Epidermal melanocyte (primary cell): ENCODE measurements at regions not wholly inside any gene's neighbourhood (a gene's known extent, or its start where the extent isn't known, plus 50 kb on each side); places are given as distances from the start of the nearest gene placed in this dataset.
"Not testable (repeated sequence)": the region's sequence is repeated elsewhere in the genome, so short reads cannot be mapped to it uniquely, and the experiment has no call there.

Source experiments
- DNase-seq: peaks from one replicate; pipeline ENCODE4 v3.0.0; 2011; ENCODE audit warnings: low spot score; ENCODE audit not compliant: insufficient read length

DNA sequence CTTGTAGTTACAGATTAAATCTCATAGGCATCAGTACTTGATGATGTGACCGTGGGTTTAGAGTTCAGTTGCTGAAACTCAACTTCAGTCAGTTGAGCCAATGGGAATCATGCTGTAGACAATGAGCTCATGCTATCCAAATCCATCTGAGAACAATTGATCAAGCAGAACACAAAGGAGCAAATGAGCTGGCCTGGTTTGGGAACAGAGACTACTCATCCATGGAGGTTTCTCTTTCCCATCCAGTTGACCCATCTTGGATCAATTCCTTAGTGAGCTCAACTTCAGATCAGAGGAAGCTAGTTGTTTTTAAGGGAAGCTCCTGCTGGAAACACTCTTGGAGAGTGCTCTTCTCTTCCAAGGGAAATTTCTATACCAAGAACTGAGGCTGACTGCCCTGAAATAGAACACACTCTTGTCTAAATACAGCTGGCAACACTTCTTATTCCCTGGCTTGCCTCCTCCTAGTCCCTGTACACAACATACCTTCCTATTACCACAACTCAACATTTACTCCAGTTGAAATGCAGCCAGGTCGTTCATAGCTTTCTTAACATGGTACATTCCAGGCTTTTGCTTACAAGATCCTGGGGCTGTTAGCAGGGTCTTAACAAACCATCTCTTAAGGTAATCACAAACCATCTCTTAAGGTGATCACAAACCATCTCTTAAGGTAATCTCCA, 203.9 kb upstream of the PRDM1 start:
- DNase-seq = no peak

DNA sequence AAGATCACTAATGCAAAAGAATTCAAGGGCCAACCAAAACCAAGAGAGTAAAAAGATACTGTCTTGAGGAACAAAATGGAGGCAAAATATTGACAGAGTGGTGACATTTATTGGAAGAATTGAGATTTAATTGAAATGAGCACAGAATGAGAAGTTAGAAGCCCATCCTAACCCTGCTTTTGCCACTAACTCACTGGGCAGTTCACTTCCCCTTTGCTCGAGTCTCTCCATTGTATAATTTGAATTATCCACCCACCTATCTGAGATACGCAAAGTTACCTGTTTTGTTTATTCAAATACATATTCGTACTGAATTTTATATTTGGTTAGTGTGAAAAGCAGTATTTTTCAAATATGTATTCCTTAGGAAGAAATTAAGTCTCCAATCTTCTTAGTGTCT, 204.5 kb upstream of the PRDM1 start:
- no peak for DNase-seq

DNA sequence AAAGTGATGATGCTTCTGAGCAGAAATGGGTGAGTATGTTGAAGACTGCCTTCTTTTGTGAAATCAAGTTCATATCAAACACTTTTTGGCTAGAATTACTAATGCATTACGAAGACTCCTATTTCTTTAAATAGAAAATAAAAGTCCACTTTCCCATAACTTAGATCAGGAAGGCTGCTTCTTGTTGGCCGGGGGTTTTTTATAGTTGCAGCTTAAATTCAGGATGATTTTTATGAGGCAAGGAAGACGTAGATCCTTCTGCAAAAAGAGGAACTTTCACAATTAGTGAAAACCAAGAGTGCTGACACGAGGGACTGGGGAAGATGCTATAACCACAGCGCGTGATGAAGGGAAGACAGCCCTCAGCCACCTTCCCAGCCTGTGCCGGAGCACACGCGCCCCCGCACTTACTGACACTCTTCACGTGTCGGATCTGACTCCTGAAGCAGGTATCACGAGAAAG, 206.1 kb upstream of the PRDM1 start:
- DNase-seq = no peak

DNA sequence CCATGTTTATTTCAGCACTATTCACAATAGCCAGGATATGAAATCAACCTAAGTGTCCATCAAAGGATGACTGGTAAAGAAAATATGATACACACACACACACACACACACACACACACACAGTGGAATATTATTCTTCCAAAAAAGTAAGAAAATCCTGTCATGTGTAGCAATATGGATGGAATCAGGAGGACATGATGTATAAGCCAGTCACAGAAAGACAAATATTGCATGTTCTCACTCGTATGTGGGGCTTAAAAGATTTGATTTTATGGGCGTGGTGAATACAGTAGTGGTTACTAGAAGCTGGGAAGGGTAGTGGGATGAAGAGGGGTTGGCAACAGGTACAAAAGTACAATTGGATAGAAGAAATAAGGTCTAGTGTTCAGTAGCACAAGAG, 207.0 kb upstream of the PRDM1 start:
- no peak for DNase-seq

DNA sequence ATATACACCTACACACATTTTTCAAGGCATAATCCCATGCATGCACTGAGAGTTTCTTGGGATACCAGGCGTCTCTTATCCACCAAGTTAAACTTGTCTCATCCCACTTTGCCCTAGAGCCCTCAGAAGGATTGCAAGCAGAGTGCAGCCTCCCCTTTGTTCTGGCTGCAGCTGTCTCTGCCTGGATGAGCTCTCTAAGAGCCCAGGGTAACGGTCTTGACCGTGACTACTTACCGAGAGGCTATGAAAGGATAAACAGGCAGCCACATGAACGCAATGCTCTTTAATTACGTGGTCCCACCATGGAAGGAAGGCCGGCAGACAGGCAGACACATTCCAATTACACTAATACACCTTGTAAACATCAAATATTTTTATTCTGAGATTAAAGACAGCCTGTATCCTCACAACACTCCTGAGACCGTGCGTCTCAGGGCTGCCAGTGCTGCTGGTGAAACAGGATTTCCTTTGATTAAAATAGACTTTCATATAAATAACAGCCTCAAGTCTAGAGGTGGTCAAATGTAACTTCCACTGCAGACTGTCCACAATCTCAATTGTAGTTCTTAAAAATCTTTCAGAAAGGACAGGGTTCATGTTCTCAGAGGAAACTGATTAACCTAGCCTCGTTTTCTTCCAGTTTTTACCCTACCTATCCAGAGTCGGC, 210.0 kb upstream of the PRDM1 start:
- DNase-seq = no peak

DNA sequence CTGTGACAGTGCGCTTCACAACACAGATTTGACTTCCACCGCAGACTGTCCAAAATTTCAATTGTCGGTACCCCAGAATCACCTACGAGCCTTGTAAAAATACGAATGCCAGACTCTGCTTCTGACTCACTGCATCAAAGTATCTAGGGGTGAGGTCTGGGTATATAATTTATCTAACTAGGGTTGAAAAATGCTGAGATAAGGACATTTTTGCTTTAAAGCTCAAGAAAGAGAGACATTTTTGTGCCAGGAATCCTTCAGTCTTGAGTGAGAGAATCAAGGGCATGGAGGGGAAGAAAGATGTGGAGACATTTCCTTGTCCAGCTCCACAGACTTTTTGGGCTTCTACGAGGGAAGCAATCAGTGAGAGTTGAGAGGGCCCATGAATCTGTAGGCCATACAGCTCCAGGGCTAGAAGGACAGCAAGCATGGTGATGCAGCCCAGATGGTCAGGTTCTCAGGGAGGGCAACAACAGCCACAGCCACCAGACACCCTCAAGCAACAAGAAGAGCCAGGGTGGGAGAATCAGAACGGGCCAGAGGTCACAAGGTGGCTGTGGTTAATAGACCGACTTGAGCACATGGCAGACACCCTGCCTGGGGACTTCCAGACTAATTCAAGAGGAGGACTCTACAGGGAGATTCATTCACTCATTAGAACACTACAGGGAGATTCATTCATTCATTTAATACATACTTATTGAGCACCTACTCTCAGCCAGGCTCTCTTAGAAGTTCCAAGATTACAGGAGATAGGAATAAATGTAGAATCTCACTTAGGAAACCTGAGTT, 211.1 kb upstream of the PRDM1 start:
- DNase-seq = no peak

DNA sequence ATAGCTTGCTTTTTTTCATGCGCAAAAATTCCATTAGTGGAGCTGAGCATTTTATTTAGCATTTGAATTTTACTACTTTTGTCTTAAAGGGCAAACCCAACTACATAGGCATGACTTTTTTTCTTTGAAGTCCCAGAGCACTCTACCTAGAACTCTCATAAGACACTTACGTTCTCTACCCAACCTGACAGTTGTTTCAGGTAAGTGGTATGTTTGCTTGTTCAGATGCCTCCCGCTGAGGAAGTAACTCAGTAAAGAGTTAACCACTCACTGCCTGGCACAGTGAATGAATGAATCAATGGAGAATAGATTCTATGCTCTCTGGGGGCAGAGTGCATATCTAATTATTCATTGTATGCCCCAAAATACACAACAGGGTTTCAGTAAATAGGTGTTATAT, 212.3 kb upstream of the PRDM1 start:
- DNase-seq = no peak

DNA sequence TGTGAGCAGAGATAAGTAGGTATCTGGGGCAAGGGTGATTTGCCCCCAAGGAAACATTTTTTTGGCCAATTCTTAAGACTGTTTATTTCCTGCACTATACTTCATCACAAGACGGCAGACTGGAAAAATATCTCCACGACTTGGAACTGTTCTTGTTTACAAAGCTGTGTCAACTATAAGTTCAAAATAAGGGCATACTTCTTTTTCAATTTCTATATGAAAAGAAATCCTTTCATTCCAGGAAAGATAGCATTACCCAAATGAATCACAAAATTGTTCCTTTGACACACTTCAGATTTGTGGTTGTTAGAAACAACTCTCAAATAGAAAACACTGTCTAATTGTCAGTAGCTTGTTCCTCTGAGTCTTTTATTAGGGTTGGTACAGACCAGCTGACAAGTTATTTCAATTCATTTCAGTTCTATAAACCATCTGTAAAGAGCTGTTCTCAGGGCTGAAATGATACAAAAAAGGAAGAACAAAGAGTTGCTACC, 212.9 kb upstream of the PRDM1 start:
- DNase-seq = peak; percentile 37

DNA sequence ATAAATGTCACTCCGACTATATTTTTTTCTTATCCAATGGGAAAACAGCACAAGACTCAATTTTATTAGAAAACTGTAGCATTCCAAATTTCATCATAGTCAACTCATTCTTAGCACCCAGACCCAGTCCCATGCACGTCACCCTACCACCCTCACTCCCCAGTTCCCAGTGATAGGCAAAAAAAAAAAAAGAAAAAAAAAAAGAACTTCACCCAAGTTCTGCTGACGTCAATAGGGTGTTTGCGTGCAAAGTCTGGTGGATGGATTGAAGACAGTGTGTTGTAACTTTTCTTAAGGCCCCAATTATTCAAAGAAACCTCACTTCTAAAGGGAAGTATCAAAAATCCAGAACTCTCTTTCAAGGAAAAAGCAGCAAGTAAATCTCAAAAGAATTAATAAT, 213.9 kb upstream of the PRDM1 start:
- DNase-seq = no peak

DNA sequence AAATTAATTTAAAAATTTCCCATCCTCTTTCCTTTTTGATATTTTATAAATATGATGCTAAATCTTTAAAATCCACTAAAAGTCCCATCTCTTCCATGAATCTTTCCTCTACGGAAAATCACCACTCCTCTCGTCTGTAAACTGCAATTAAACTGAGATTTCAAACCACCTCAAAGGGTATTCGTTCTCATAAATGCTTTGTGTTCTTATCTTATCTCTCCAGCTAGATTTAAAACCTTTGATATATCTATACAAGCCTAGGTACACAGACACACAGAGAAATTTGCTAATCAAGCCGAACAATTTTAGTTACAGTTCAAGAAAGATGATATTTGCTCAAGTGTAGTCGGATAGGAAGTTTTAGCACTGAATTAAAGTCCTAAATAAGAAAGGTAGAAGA, 214.6 kb upstream of the PRDM1 start:
- DNase-seq = no peak

DNA sequence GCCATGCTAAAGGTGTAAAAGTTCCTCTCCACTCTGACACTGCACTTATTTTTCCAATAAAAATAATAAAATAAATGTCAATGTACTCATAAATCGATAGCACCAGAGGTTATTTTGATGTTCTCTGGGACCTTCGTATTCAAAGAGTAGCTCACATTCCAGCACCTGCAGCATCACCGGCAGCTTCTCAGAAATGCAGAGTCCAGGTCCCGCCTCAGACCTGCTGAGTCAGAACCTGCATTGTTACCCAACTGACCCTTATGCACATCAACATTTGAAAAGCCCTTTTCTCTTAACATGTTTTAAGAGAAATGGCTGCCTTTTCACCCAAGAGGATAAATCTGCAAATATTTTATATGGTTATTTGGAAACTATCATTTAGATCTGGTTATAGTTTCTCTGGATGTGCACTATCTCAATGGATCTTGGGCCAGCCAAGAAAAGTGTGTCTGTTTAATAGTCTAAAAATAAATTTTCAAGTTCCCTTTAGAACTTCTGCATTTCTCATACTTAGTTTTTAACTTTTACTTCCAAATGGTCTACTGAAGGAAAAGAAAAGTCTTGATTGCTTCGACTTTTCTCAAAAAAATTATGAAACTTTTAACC, 216.2 kb upstream of the PRDM1 start:
- DNase-seq = no peak

DNA sequence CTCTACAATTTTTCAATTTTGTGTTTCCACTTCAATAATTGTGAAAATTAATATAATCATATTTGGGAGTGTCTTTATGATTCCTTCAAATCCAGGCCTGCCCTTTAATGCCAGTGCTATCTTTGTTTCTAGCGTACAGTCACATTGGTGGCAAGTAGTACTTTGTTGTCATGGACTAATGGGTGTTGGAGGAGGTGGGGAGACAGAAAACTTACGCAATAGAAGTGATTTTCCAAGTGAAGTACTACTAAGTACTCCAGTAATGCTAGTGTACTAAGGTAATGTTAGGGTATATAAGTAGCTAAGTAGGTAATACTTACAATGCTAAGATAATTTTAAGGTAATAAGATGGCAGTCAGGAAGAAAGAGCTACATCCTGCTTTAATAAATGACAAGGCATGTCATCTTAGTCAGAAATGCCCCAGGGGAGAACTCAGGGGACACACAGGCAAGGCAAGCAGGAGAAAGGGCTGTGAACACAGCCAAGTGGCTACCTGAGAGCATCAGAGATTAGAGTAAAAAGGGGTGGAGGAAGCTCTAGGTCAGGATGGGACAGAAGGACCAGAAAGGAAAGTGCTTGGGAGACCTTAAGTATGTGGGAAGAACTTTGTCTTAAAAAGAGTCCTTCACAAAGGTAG, 217.2 kb upstream of the PRDM1 start:
- DNase-seq = no peak

DNA sequence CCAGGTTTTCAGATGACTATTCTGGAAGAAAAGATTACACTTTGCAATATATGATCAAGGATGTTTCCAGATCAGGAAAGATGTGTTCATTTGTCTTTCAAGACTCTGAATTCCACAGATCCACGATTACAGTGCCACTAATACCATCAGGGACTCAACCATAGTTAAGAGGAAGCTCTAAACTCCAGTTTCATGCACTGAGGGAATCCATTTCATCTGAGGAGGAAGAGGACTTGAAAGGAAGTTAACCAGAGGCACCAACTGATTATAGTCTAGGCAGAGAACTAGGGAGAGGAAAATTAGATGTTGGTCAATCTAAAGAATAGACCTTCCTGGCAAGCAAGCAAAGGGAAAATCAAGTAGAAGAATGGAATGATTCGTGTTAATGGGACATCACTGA, 218.3 kb upstream of the PRDM1 start:
- DNase-seq = no peak

DNA sequence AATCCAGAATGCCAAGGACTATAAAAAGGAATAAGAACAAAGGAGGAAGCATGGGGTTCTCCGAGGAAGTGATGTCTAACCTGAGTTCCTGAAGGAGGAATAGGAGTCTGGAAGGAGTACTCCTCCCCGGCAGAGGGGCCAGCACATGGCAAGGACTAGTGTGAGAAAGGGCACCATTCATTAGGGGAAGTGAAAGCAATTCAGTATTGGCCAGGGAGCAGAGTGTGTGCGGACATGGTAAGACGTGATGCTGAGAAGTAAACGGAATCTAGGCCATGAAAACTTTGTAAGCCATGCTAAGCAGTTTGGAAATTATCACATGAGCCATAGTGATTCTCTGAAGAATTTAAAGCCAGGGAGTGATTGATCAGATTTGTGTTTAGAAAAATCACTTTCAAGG, 218.9 kb upstream of the PRDM1 start:
- no peak for DNase-seq

DNA sequence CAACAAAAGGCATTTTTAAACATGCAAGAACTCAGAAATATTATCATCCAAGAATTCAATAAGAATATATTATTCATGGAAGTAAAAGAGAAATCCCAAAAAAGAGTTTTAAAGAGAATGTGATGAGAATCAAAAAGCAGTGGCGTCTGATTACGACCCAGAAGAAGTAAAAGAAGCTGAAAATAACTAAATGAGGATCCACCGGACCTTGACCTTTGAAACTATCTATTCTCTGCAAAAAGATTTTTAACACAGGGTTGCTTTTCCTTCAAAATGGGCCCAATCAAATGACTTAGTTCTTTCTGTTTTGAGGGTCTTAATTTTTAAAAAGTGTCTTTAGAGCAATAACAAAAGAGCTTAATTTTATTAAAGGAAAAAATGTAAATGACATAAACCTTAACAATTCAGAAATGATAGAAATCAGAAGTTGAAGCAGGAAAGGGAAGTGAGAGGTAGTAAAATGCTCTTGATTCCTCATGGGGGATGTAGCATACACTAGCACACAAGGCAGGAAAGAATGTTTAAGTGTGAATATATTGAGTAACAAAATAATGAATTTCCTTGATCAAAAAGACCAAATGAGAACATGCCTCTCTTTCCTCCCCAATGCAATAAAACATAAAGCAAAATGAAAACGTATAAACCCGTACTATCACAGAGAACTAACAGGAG, 223.1 kb upstream of the PRDM1 start:
- DNase-seq = no peak

DNA sequence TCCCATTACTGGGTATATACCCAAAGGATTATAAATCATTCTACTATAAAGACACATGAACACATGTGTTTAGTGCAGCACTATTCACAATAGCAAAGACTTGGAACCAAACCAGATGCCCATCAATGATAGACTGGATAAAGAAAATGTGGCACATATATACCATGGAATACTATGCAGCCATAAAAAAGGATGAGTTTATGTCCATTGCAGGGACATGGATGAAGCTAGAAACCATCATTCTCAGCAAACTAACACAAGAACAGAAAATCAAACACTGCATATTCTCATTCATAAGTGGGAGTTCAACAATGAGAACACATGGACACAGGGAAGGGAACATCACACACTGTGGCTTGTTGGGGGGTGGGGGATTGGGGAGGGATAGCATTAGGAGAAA, 225.2 kb upstream of the PRDM1 start:
- not testable (repeated sequence) for DNase-seq

DNA sequence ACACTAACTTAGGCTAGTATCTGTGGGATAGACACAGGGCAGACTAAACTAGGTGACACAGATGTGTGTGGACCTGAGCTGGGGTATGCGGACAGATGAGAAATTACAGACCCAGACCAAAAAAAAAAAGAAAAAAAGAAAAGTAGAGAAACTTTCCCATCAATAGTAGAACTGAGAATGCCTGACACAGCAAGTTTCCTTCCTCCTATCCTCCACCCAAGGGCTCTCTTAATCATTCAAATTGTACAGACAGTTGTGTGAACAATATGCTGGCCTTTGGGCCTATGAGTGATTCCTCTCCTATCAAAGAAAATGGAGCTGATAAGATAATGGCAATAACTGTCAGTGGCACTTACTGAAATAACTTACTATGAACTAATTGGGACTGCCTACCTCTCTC, 226.7 kb upstream of the PRDM1 start:
- no peak for DNase-seq

DNA sequence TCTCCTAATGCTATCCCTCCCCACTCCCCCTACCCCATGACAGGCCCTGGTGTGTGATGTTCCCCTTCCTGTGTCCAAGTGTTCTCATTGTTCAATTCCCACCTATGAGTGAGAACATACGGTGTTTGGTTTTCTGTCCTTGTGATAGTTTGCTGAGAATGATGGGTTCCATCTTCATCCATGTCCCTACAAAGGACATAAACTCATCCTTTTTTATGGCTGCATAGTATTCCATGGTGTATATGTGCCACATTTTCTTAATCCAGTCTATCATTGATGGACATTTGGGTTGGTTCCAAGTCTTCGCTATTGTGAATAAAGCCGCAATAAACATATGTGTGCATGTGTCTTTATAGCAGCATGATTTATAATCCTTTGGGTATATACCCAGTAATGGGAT, 227.5 kb upstream of the PRDM1 start:
- not testable (repeated sequence) for DNase-seq

DNA sequence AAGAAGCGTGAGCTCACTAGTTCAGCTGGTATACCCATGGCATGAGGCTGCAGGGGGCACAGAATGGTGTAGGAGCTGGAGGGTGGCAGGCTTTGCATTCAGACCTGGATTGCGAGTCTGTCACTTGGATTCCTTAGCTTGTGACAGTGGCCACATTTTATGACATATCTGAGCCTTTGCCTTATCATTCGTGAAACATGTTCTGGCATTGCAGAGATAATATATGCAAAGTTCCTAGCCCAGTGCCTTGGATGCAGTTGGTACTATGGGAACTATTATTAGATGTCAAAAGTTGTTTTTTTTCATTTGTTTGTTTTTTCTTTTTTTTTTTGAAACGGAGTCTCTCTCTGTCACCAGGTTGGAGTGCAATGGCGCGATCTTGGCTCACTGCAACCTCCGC, 230.7 kb upstream of the PRDM1 start:
- no peak for DNase-seq

DNA sequence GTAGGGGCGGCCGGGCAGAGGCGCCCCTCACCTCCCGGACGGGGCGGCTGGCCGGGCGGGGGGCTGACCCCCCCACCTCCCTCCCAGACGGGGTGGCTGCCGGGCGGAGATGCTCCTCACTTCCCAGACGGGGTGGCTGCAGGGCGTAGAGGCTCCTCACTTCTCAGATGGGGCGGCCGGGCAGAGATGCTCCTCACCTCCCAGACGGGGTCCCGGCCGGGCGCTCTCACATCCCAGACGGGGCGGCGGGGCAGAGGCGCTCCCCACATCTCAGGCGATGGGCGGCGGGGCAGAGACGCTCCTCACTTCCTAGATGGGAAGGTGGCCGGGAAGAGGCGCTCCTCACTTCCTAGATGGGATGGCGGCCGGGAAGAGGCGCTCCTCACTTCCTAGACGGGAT, 232.2 kb upstream of the PRDM1 start:
- not testable (repeated sequence) for DNase-seq

DNA sequence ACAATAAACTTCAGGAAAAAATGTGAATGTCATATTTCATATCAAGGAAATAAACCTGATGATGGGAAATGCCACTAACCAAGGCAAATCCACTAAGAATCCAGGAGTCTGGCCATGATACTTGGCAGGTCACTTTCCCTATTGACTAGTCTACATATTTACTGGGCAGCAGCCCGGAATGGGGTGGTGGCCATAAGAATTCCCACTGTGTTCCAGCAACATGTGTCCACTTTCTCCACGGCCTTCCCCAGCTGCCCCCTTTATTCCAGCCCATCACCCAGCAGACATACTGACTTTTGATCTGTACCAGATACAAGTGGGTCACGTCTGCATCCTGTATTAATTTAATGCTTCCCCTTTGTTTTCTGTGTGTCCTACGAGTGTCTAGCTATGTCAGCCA, 234.5 kb upstream of the PRDM1 start:
- DNase-seq = no peak
